Heart right ventricle (tissue), 16 donors: ENCODE measurements at regions not wholly inside any gene's neighbourhood (a gene's known extent, or its start where the extent isn't known, plus 50 kb on each side); places are given as distances from the start of the nearest gene placed in this dataset.

Source experiments
- ATAC-seq, 8 donors: fragments of 200-7000 bp; cut with Tn5 transposase; one replicate each; pipeline ENCODE4 v1.9.1; 2020; ENCODE audit warnings: mild to moderate bottlenecking in 8 of 8, moderate library complexity in 8 of 8, moderate number of reproducible peaks in 1 of 8
- DNase-seq, 2 donors: peaks; one replicate each; pipeline ENCODE4 v3.0.0-alpha.2; 2020
- H3K27ac ChIP-seq, 10 donors: fragments of 200-600 bp; sonication (generic) in 2 of 10; one replicate each; pipeline versions ENCODE4 v1.5.0 to v1.8.0; 2020 to 2022; ENCODE audit warnings: mild to moderate bottlenecking in 3 of 10
- H3K27me3 ChIP-seq, 7 donors: fragments of 200-600 bp; one replicate each; pipeline ENCODE4 v1.8.0; 2021 to 2022; ENCODE audit warnings: mild to moderate bottlenecking in 2 of 7
- H3K36me3 ChIP-seq, 9 donors: fragments of 200-600 bp; sonication (generic) in 1 of 9; one replicate each; pipeline versions ENCODE4 v1.5.0 to v1.8.0; 2020 to 2022; ENCODE audit warnings: mild to moderate bottlenecking in 2 of 9
- H3K4me1 ChIP-seq, 9 donors: fragments of 200-600 bp; sonication (generic) in 1 of 9; one replicate each; pipeline versions ENCODE4 v1.5.0 to v1.8.0; 2020 to 2022; ENCODE audit warnings: mild to moderate bottlenecking in 4 of 9
- H3K4me3 ChIP-seq, 10 donors: fragments of 200-600 bp; sonication (generic) in 2 of 10; one replicate each; pipeline versions ENCODE4 v1.5.0 to v1.8.0; 2020 to 2022; ENCODE audit warnings: mild to moderate bottlenecking in 7 of 10, moderate library complexity in 2 of 10
- H3K9me3 ChIP-seq, 11 donors: fragments of 200-600 bp in 10 of 11; sonication (generic) in 2 of 11; one replicate each; pipeline versions ENCODE4 v1.5.0 to v1.8.0; 2013 to 2022; ENCODE audit warnings: mild to moderate bottlenecking in 2 of 11, control low read depth in 1 of 11, moderate library complexity in 1 of 11
- WGBS, 2 donors: extraction: QIAGEN DNeasy Blood & Tissue Kit; methylation state at CpG; one replicate each; pipeline ENCODE4 v1.1.7; 2013; ENCODE audit warnings: inconsistent platforms in 1 of 2; 5-methylcytosine and 5-hydroxymethylcytosine counted together
- intact Hi-C, 10 donors: fragments of 100-400 bp; cut with DNase I; formaldehyde crosslinking; loops; one replicate each; pipeline versions ENCODE4 v1.11.1 to v1.14.2; 2022
- TF ChIP-seq, protein P1 (sequence below), 9 donors: fragments of 200-600 bp; sonication (generic) in 2 of 9; IDR thresholded peaks; one replicate each; pipeline versions ENCODE4 v1.5.0 to v1.8.0; 2021 to 2022; ENCODE audit warnings: antibody characterized with exemption in 9 of 9, mild to moderate bottlenecking in 5 of 9, moderate library complexity in 1 of 9
- donor health status: Arrhythmogenic right ventricular cardiomyopathy.
- donor health status: ischemic (EF 13 %, LVEDD 7.1; RV severe dilation, severe dysfunction).
- donor health status: healthy with polysubstance abuse.
- donor health status: DM: no; HTN: yes; CAD: no.
- donor health status: DM: no; HTN: no; CAD: no.
- donor health status: ischemic (EF 25% LVEDD 6.9; RV normal size, moderate dysfunction).
- donor health status: ischemic (EF 25% LVEDD 5.7; RV mildly dilated, moderate dysfunction).
- donor health status: healthy.
- donor health status: DM: yes; HTN: yes; CAD: no.
- donor health status: Ischemic cardiomyopathy.
- donor health status: ischemic (EF 35%, LVEDD 5.7; RV mildly dilated, moderate dysfunction).
- donor health status: nonischemic (EF 11% LVEDD 7.7; RV severe dilation, severe dysfunction).
- donor health status: DM: yes; HTN: yes; CAD: no.
- donor health status: PGD.
- donor health status: ischemic (EF 29% LVEDD 5.4; RV normal size, mild dysfunction).
- donor health status: nonischemic (EF 23%, LVEDD 6.1; RV moderate dilation, normal function).

DNA sequence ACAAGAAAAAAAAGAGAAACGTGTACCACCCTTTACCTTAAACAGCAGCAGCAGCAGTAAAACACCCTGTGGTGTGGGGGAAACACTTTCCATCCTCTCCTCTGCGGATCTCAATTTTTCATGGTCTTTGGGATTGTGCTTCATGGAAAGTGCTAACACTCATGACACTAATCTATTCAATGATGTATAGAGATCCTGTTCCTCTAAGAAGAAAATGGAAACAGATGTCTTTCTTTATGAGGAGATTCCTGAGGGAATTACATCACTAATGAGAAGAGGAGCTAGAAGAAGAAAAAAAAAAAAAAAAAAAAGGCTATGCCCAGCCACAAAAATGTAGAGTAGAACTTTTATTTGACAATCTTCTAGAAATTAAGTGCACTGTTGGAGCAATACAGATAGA, 62.9 kb upstream of the NDST3 start:
- intact Hi-C loops, result no loop called here
- WGBS, 2 donors, result 39 to 45% methylated on average over 2 of the region's 2 CpGs
- no peak for DNase-seq
- TF ChIP-seq, protein P1, sequence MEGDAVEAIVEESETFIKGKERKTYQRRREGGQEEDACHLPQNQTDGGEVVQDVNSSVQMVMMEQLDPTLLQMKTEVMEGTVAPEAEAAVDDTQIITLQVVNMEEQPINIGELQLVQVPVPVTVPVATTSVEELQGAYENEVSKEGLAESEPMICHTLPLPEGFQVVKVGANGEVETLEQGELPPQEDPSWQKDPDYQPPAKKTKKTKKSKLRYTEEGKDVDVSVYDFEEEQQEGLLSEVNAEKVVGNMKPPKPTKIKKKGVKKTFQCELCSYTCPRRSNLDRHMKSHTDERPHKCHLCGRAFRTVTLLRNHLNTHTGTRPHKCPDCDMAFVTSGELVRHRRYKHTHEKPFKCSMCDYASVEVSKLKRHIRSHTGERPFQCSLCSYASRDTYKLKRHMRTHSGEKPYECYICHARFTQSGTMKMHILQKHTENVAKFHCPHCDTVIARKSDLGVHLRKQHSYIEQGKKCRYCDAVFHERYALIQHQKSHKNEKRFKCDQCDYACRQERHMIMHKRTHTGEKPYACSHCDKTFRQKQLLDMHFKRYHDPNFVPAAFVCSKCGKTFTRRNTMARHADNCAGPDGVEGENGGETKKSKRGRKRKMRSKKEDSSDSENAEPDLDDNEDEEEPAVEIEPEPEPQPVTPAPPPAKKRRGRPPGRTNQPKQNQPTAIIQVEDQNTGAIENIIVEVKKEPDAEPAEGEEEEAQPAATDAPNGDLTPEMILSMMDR (IDR thresholded peaks at IDR 0.05), result no peak
- ATAC-seq, result no peak
- Histone ChIP-seq H3K9me3 (peaks cover 0 to 8% (median 0%) of the 10 kb centered on the region in 11 donors), H3K27me3 (no peaks in the 10 kb centered on the region), H3K36me3 (no peaks in the 10 kb centered on the region), H3K4me3 (no peak overlapping the region), H3K27ac (no peak overlapping the region), H3K4me1 (no peaks in the 10 kb centered on the region)

DNA sequence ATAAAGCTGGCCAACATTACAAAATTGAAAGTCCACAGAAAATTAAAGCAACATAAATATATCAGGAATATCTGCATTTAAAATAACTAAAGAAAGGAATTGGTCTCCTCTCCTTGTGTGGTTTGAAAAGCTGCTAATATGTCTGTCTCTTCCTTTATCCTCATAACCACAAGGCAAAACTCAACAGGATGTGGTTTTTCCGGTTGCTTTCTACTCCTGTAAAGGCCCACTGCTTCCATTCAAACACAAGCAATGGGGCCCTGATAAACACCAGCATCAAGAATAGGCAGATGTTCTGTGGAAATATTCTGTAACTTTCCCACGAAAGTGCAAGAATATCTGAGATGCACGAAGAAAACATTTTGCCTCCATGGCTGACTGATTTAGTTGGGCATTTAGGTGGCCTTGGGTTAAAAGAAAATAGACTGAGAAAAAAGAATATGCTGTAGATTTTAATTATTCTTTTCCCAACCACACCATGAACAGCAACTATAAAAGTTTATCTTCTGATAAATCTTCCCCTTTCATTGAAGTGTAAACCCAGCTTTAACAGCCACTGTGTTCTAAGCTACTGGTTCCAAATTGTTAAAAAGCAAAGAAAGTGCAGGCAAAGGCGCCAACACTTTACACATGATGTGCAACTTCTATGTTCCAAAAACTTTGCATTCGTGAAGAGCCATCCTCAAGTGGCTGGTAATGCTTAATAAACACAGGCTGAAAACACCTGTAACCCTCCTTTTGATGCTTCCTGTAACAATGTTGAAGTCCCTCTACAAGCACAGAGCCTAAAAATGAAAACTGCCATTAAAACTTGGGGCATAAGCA, 50.5 kb upstream of the NDST3 start:
- no peak for DNase-seq
- Histone ChIP-seq H3K36me3 (no peaks in the 10 kb centered on the region), H3K4me3 (no peak overlapping the region), H3K9me3 (no peaks in the 10 kb centered on the region), H3K27ac (no peak overlapping the region), H3K4me1 (no peaks in the 10 kb centered on the region), H3K27me3 (no peaks in the 10 kb centered on the region)
- intact Hi-C loops, result no loop called here
- no peak for ATAC-seq
- 56 to 65% methylated on average over 5 of the region's 5 CpGs for WGBS, 2 donors
- TF ChIP-seq, protein P1 (IDR thresholded peaks at IDR 0.05), result no peak

DNA sequence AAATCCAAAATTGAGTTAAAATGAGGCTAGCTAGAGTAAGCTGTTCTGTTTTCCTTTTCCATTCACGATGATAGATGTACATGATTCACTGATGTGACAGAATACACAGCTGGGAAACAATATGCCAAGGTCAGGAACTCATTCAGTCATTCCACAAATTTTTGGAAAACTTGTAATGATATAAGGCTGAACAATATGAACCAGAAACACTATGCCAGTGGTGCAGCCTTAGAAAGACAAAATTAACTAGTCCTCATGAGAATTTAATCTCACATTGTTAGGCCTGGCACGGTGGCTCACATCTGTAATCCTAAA, 50.0 kb upstream of the NDST3 start:
- H3K4me1 ChIP-seq, result no peaks in the 10 kb centered on the region
- H3K4me3 ChIP-seq, result no peak overlapping the region
- H3K36me3 ChIP-seq, result no peaks in the 10 kb centered on the region
- H3K27ac ChIP-seq, result no peak overlapping the region
- intact Hi-C loops, result no loop called here
- ATAC-seq (no peak), DNase-seq (no peak)
- 72 to 84% methylated on average over 2 of the region's 2 CpGs for WGBS, 2 donors
- no peaks in the 10 kb centered on the region for H3K9me3 ChIP-seq
- TF ChIP-seq, protein P1 (IDR thresholded peaks at IDR 0.05), result no peak
- H3K27me3 ChIP-seq, result no peaks in the 10 kb centered on the region
